ENCODE measurements at regions not wholly inside any gene's neighbourhood (a gene's known extent, or its start where the extent isn't known, plus 50 kb on each side); places are given as distances from the start of the nearest gene placed in this dataset.

DNA sequence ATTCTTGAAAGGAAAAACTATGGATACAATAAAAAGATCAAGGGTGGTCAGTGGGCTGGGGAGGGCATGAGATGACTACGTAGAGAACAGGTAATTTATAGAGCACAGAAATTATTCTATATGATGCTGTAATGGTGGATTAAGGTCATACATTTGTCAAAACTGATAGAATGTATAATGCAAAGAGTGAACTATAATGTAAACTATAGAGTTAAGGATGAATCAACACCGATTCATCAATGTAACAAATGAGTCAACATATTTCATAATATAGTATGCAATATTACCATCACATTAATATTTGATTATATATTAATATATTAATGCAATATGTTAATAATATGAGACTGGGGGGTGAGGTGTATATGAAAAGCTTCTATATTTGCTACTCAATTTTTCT is 555.6 kb upstream of the POT1 start:
- POLR2A ChIA-PET, result no interaction called here
- Mint-ChIP-seq H3K27me3 (no peaks in the 10 kb centered on the region), H3K9me3 (peaks cover 0 to 10% (median 0%) of the 10 kb centered on the region in 9 donors), H3K36me3 (peaks cover 0 to 4% (median 0%) of the 10 kb centered on the region in 3 donors), H3K4me3 (no peak overlapping the region), H3K27ac (no peak overlapping the region), H3K4me1 (no peaks in the 10 kb centered on the region)
- DNase-seq (no peak), ATAC-seq (no peak)

DNA sequence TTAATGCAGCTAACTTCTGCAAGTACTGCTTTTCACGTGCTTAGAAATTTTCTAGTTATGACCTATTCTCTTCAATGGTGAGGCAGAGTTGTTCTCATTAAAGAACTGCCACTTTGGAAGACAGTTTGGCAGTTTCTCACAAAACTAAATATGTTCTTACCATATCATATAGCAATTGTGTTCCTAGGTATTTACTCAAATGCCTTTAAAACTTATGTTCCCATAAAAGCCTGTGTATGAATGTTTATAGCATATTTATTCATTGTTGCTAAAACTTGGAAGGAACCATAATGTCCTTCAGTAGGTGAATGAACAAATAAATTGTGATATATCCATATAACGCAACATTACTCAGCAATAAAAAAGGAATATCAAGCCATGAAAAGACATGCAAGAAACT is 555.1 kb upstream of the POT1 start:
- no peak overlapping the region for H3K4me3 Mint-ChIP-seq
- DNase-seq, result no peak
- no peak for ATAC-seq
- no peaks in the 10 kb centered on the region for H3K4me1 Mint-ChIP-seq
- peaks cover 0 to 4% (median 0%) of the 10 kb centered on the region in 3 donors for H3K36me3 Mint-ChIP-seq
- H3K9me3 Mint-ChIP-seq, result peaks cover 0 to 10% (median 0%) of the 10 kb centered on the region in 9 donors
- no peaks in the 10 kb centered on the region for H3K27me3 Mint-ChIP-seq
- POLR2A ChIA-PET, result no interaction called here
- H3K27ac Mint-ChIP-seq, result no peak overlapping the region

DNA sequence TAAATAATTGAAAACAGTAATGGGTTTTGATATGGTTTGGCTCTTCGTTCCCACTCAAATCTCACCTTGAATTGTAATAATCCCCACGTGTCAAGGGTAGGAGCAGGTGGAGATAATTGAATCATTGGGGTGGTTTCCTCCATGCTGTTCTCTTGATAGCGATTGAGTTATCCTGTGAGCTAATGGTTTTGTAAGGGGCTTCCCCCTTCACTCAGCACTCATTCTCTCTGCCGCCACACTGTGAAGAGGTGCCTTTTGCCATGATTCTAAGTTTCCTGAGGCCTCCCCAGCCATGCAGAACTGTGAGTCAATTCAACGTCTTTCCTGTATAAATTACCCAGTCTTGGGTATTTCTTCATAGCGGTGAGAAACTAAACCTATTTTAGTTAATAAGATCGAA is 551.7 kb upstream of the POT1 start:
- no peak for ATAC-seq
- Mint-ChIP-seq H3K9me3 (peaks cover 0 to 6% (median 0%) of the 10 kb centered on the region in 9 donors), H3K27ac (no peak overlapping the region), H3K4me1 (no peaks in the 10 kb centered on the region), H3K27me3 (no peaks in the 10 kb centered on the region), H3K4me3 (no peak overlapping the region), H3K36me3 (peaks cover 0 to 4% (median 0%) of the 10 kb centered on the region in 3 donors)
- DNase-seq, result no peak
- POLR2A ChIA-PET, result no interaction called here

DNA sequence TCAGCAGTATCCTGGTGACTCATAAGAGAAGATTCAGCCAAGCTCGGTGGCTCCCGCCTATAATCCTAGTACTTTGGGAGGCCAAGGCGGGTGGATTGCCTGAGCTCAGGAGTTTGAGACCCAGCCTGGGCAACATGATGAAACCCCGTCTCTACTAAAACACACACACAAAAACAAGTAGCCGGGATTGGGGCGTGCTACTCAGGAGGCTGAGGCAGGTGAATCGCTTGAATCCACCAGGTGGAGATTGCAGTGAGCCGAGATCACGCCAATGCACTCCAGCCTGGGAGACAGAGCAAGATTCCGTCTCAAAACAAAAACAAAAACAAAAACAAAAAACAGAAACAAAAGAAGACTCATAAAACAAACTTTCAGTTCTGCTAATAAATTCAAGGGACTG is 551.1 kb upstream of the POT1 start:
- POLR2A ChIA-PET, result no interaction called here
- Mint-ChIP-seq H3K9me3 (peaks cover 0 to 6% (median 0%) of the 10 kb centered on the region in 9 donors), H3K36me3 (peaks cover 0 to 4% (median 0%) of the 10 kb centered on the region in 3 donors), H3K4me3 (no peak overlapping the region), H3K27ac (no peak overlapping the region), H3K27me3 (no peaks in the 10 kb centered on the region), H3K4me1 (no peaks in the 10 kb centered on the region)
- no peak for ATAC-seq
- no peak for DNase-seq

DNA sequence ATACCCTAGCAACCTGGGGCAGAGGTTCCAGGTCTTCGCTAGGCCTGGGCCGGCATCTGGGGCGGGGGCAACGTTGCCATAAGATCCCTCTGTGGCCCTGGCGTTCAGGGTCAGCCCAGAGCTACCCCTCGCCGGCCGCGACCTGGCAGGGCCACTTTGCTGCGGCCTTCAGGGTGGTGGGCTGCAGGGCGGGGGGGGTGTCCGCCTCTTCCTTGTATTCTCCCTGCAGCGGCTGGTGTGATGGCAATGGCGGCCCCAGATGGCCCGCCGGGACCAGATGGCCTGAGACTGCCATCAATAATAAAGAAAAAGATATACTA is 539.2 kb upstream of the POT1 start:
- DNase-seq, result no peak
- H3K27me3 Mint-ChIP-seq, result no peaks in the 10 kb centered on the region
- POLR2A ChIA-PET, result no interaction called here
- no peak for ATAC-seq
- no peaks in the 10 kb centered on the region for H3K4me1 Mint-ChIP-seq
- H3K27ac Mint-ChIP-seq, result no peak overlapping the region
- no peak overlapping the region for H3K4me3 Mint-ChIP-seq
- H3K9me3 Mint-ChIP-seq, result peaks cover 0 to 5% (median 0%) of the 10 kb centered on the region in 9 donors
- H3K36me3 Mint-ChIP-seq, result no peaks in the 10 kb centered on the region

DNA sequence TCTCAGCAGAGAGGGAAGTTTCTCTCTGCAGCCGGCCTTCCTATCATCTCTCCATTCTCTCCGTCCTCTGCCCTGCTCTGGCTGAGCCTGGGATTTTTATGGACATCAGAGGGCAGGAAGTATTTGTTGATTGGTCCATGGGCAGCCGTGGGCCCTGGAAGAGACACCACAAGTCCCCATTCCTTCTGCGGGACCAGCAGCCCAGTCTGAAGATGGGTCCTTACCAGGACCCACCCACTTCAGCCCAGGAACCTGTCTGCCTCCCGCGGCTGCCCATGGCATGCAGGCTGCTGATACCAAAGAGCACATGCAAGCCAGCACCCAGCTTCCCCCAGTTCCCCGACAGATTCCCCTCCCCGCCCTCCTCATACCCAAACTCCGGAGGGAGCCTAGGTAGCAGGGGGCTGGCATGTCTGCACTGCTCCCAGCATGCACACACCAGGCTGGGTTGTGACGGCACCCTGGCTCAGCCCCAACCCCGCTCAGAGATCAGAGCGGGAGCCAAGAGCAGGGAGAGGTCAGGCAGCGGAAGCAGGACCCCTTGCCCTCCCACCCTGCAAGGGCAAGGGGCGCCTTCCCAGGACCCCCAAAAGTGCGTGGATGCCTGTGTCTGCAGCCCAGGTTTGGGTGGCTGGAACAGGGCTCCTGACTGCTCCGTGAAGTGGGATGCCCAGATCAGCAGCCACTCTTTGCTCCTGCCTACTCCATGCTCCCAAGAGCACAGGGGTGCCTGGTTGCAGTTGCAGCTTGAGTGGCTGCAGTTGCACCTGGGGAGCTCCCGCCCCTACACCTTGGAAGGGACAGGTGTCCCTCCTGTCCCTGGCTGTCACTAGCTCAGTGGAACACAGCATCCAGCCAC is 538.6 kb upstream of the POT1 start:
- no peak overlapping the region for H3K4me3 Mint-ChIP-seq
- DNase-seq (no peak), ATAC-seq (no peak)
- no peaks in the 10 kb centered on the region for H3K36me3 Mint-ChIP-seq
- POLR2A ChIA-PET, result no interaction called here
- no peak overlapping the region for H3K27ac Mint-ChIP-seq
- no peaks in the 10 kb centered on the region for H3K27me3 Mint-ChIP-seq
- H3K4me1 Mint-ChIP-seq, result no peaks in the 10 kb centered on the region
- H3K9me3 Mint-ChIP-seq, result peaks cover 0 to 6% (median 0%) of the 10 kb centered on the region in 9 donors

DNA sequence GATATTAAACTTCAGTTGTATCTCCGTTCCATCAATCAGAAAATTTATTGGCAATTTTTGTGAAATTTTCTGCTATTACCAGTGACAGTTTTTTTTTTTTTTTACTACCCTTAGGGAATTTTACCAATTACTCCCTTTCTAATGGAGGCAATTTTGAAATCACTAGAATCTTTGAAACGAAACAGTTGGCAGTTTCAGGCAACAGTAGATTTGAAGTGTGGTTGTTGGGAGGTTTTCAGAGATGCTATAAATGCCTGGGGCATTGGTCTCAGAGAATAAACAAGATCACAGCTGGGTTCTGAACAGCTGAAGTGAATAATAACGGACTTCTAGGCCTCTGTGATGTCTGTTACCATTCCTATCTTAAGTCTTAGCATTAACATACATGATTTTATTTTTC is 535.9 kb upstream of the POT1 start:
- no peak for DNase-seq
- peaks cover 0 to 12% (median 2%) of the 10 kb centered on the region in 9 donors for H3K9me3 Mint-ChIP-seq
- no peak overlapping the region for H3K27ac Mint-ChIP-seq
- POLR2A ChIA-PET, result no interaction called here
- no peak for ATAC-seq
- H3K4me3 Mint-ChIP-seq, result no peak overlapping the region
- no peaks in the 10 kb centered on the region for H3K27me3 Mint-ChIP-seq
- H3K36me3 Mint-ChIP-seq, result no peaks in the 10 kb centered on the region
- H3K4me1 Mint-ChIP-seq, result no peaks in the 10 kb centered on the region

DNA sequence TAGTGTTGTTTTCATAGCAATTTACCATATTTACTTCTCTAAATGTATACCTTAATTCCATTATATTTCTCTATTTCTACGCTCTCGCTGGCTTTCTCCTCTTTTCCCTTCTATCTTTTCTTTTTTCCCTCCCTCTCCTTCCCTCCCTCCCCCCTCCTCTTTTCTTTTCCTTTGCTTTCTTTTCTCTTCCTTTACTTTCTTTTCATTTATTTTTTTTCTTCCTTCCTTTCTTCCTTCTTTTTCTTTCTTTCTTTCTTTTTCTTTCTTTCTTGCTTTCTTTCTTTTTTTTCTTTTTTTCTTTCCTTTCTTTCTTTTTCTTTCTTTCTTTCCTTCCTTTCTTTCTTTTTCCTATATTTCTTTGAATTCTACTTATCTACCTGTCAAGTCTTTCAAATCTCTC is 533.0 kb upstream of the POT1 start:
- Mint-ChIP-seq H3K4me3 (no peak overlapping the region), H3K27ac (no peak overlapping the region), H3K36me3 (peaks cover 0 to 5% (median 0%) of the 10 kb centered on the region in 3 donors), H3K27me3 (no peaks in the 10 kb centered on the region), H3K4me1 (no peaks in the 10 kb centered on the region), H3K9me3 (peaks cover 2 to 36% (median 13%) of the 10 kb centered on the region in 9 donors)
- no peak for ATAC-seq
- POLR2A ChIA-PET, result no interaction called here
- DNase-seq, result no peak

DNA sequence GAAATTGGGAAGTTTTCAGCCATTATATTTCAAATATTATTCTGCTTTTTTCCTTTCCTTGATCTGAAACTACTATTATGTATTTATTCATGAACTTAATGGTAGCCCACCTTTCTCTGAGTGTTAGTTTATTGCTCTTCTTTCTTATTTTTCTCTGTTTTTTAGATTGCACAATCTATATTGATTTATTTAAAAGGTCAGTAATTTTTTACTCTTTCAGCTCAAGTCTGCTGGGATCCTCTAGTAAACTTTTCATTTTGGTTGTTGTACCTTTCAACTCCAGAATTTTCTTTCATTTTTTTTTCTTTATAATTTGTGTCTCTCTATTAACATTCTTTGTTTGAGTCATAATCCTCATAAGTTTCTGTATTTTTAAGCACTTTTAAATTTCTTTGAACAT is 529.4 kb upstream of the POT1 start:
- DNase-seq (no peak), ATAC-seq (no peak)
- H3K9me3 Mint-ChIP-seq, result peaks cover 2 to 49% (median 23%) of the 10 kb centered on the region in 9 donors
- peaks cover 0 to 5% (median 0%) of the 10 kb centered on the region in 3 donors for H3K36me3 Mint-ChIP-seq
- no peaks in the 10 kb centered on the region for H3K4me1 Mint-ChIP-seq
- POLR2A ChIA-PET, result no interaction called here
- no peaks in the 10 kb centered on the region for H3K27me3 Mint-ChIP-seq
- H3K27ac Mint-ChIP-seq, result no peak overlapping the region
- H3K4me3 Mint-ChIP-seq, result no peak overlapping the region

DNA sequence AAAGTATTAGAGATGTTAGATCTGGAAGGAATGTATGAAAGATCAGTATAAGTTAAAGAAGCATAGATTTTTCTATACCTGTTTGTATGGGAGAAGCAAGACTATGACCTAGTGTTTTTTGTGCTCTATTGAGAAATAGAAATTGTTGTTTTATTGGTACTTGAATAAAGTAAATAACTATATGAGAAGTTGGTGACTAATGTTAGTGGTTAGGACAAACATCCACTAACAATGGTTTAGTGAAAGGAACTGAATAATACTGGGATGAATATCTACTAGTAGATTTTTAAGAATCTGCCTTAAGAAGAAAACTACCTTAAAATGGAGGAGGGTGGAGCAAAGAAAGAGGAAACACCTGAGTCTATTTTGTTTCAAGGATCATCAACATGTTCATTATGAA is 521.1 kb upstream of the POT1 start:
- H3K27ac Mint-ChIP-seq, result no peak overlapping the region
- POLR2A ChIA-PET, result no interaction called here
- ATAC-seq (no peak), DNase-seq (no peak)
- peaks cover 0 to 18% (median 3%) of the 10 kb centered on the region in 9 donors for H3K9me3 Mint-ChIP-seq
- no peaks in the 10 kb centered on the region for H3K27me3 Mint-ChIP-seq
- no peaks in the 10 kb centered on the region for H3K4me1 Mint-ChIP-seq
- no peak overlapping the region for H3K4me3 Mint-ChIP-seq
- H3K36me3 Mint-ChIP-seq, result no peaks in the 10 kb centered on the region

DNA sequence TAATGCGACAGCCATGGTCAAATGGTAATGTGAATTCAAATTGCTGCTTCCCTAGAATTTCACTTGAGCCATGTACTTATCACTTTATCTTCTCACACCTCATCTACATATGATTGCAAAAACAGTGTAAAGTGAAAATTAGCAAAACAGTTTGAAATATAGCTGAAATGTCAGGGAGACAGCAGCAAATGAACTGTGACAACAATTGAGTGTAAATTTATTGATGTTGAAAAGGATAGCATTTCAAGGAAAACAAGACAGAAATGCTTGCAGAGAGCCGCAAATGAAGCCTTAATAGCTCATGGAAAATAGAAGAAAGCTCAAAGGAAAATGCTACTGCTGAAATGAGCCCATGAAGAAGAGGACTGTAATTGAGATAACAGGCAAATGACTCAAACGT is 516.2 kb upstream of the POT1 start:
- ATAC-seq (no peak), DNase-seq (no peak)
- Mint-ChIP-seq H3K4me1 (no peaks in the 10 kb centered on the region), H3K36me3 (no peaks in the 10 kb centered on the region), H3K27ac (no peak overlapping the region), H3K9me3 (peaks cover 0 to 30% (median 5%) of the 10 kb centered on the region in 9 donors), H3K4me3 (no peak overlapping the region), H3K27me3 (no peaks in the 10 kb centered on the region)
- POLR2A ChIA-PET, result no interaction called here

DNA sequence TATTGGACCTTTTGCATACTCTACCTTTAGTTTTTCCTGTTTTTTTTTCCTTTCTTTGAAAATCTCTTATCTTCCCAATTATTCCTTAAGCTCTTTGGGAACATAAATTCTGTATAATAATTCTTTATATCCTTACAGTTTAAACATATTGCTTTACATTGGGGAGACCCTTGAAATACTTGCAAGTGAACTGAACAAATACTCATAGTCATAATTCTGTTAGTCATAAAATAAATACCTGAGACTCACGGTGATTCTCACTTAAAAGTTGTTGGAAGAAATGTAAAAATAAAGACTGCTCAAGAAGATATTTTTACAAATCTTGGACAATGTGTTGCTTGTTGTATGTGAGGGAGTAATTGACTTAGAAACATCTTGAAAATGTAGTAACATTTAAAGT is 515.2 kb upstream of the POT1 start:
- no peak for DNase-seq
- Mint-ChIP-seq H3K9me3 (peaks cover 0 to 29% (median 5%) of the 10 kb centered on the region in 9 donors), H3K27me3 (no peaks in the 10 kb centered on the region), H3K4me1 (no peaks in the 10 kb centered on the region), H3K4me3 (no peak overlapping the region), H3K36me3 (no peaks in the 10 kb centered on the region), H3K27ac (no peak overlapping the region)
- POLR2A ChIA-PET, result no interaction called here
- ATAC-seq, result no peak

DNA sequence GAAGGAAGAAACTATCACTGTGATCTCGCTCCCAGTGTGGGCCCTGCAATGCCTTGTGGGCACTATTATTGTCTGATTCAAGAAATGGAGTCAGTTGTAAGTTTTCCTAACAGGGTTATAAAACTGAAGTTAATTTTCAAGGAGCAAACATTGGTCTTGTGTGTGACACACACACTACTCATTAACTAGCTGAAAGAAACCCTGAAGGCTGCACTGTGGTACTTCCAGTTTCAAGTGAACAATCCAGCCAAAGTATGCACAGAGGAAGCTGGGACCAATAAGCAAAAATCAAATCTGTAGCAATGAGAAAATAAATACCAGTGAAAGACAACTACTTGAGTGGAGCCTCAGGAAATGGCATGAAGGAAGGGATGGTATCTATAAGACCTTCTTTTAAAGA is 506.6 kb upstream of the POT1 start:
- H3K27me3 Mint-ChIP-seq, result no peaks in the 10 kb centered on the region
- POLR2A ChIA-PET, result no interaction called here
- peaks cover 0 to 12% (median 0%) of the 10 kb centered on the region in 9 donors for H3K9me3 Mint-ChIP-seq
- ATAC-seq, result no peak
- H3K4me1 Mint-ChIP-seq, result no peaks in the 10 kb centered on the region
- no peak overlapping the region for H3K27ac Mint-ChIP-seq
- no peaks in the 10 kb centered on the region for H3K36me3 Mint-ChIP-seq
- no peak for DNase-seq
- no peak overlapping the region for H3K4me3 Mint-ChIP-seq

DNA sequence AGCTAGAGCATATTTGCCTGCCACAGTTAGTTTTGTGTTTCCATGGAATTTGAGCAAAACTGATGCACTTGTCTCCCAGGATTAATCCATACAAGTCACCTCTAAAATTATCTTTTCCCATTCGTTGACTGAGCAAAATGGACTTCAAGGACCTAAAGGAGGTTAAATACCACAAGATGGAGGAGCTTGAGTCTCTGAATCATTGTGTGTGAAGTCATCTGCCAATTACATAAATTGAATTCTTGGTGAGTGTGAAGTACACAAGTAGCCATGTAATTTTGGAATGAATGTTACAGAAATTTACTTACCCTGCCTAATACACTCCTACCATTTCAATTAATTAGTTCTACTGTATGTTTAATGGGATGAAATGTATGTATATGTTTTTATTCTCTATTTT is 501.7 kb upstream of the POT1 start:
- Mint-ChIP-seq H3K4me1 (no peaks in the 10 kb centered on the region), H3K9me3 (peaks cover 0 to 13% (median 0%) of the 10 kb centered on the region in 9 donors), H3K27ac (no peak overlapping the region), H3K36me3 (no peaks in the 10 kb centered on the region), H3K27me3 (no peaks in the 10 kb centered on the region), H3K4me3 (no peak overlapping the region)
- no peak for ATAC-seq
- POLR2A ChIA-PET, result no interaction called here
- no peak for DNase-seq

Data from naive thymus-derived CD8-positive, alpha-beta T cell (primary cell).